K562 (cell line): ENCODE measurements at regions not wholly inside any gene's neighbourhood (a gene's known extent, or its start where the extent isn't known, plus 50 kb on each side); places are given as distances from the start of the nearest gene placed in this dataset.
A peak's percentile ranks its signal among the peaks of the same experiment; 100 is the strongest.

ENCODE experiments used
- ATAC-seq: fragments of 200-7000 bp; cut with Tn5 transposase; 3 replicates; pipeline ENCODE4 v1.9.1; 2020; ENCODE audit warnings: moderate library complexity
- BruUV-seq: library from RNA; stranded (reverse); fragments of 400-500 nt; replicated peaks from 2 replicates; lab custom pipeline; 2021; lab: Mats Ljungman, UMichigan
- CTCF ChIA-PET: fragments of 300-600 bp; formaldehyde crosslinking; extraction: SDS; loops from one replicate; lab custom pipeline; 2021; ENCODE audit warnings: low intra/inter-chr PET ratio; lab: Yijun Ruan, JAX
- POLR2A ChIA-PET: fragments of 300-600, 350-650 bp; sonication (Branson Sonifier 250); formaldehyde crosslinking; extraction: SDS; loops from one replicate; lab custom pipeline; 2021; ENCODE audit warnings: antibody characterized with exemption, inconsistent platforms; lab: Yijun Ruan, JAX
- DNase-seq, 4 experiments: peaks; one replicate each; pipeline versions ENCODE4 v3.0.0 to v3.0.0-alpha.2; 2011 to 2018; ENCODE audit warnings: low spot score in 3 of 4, mixed read lengths in 3 of 4; ENCODE audit errors: extremely low read depth in 1 of 4
- FAIRE-seq: peaks from 2 replicates; lab custom pipeline; 2011; peaks lifted over from hg19 to GRCh38; lab: Jason Lieb, UNC
- H2AFZ ChIP-seq: 2 replicates; pipeline ENCODE4 v1.6.0; 2011; ENCODE audit warnings: low read depth, low read length, control low read depth, inconsistent platforms
- H3K27ac ChIP-seq: fragments of 200-600 bp; 3 replicates; pipeline ENCODE4 v1.8.0; 2011; ENCODE audit warnings: low read depth, mild to moderate bottlenecking, control low read depth, inconsistent platforms, low read length, moderate library complexity, mixed read lengths; ENCODE audit errors: extremely low read depth
- H3K27me3 ChIP-seq, 2 experiments: fragments of 300-600 bp in 1 of 2; 2 replicates in 1 of 2; 3 replicates in 1 of 2; pipeline versions ENCODE4 v1.6.0 to v1.8.0; 2011; ENCODE audit warnings: inconsistent platforms in 2 of 2, low read length in 2 of 2, mild to moderate bottlenecking in 1 of 2, mixed read lengths in 1 of 2, moderate library complexity in 1 of 2; ENCODE audit not compliant: control insufficient read depth in 2 of 2, insufficient read depth in 2 of 2
- H3K36me3 ChIP-seq: fragments of 300-600 bp; 3 replicates; pipeline ENCODE4 v1.8.0; 2011; ENCODE audit warnings: mild to moderate bottlenecking, low read length, inconsistent platforms; ENCODE audit not compliant: control insufficient read depth, insufficient read depth
- H3K4me1 ChIP-seq, 2 experiments: fragments of 200-600 bp in 1 of 2; replicated peaks in 1 of 2; 2 replicates in 1 of 2; 3 replicates in 1 of 2; pipeline versions ENCODE4 v1.5.1 to v1.8.0; 2011; ENCODE audit warnings: inconsistent platforms in 2 of 2, low read length in 2 of 2, mild to moderate bottlenecking in 1 of 2, mixed read lengths in 1 of 2, moderate library complexity in 1 of 2; ENCODE audit not compliant: control insufficient read depth in 2 of 2, insufficient read depth in 2 of 2
- H3K4me2 ChIP-seq: 2 replicates; pipeline ENCODE4 v1.6.1; 2011; ENCODE audit warnings: low read length, control low read depth, inconsistent platforms, mixed read lengths; ENCODE audit not compliant: insufficient read depth
- H3K4me3 ChIP-seq: fragments of 200-600 bp; sonication (generic), shearing (Covaris generic); 2 replicates; pipeline ENCODE4 v1.5.1; 2016; ENCODE audit warnings: control low read depth, inconsistent platforms
- H3K79me2 ChIP-seq: fragments of 200-600 bp; 3 replicates; pipeline ENCODE4 v1.8.0; 2011; ENCODE audit warnings: low read length, inconsistent platforms; ENCODE audit not compliant: control insufficient read depth, insufficient read depth
- H3K9ac ChIP-seq, 2 experiments: 2 replicates each; pipeline versions ENCODE4 v1.6.0 to v1.6.1; 2011; ENCODE audit warnings: low read depth in 2 of 2, low read length in 2 of 2, control low read depth in 1 of 2, inconsistent platforms in 1 of 2, mild to moderate bottlenecking in 1 of 2, mixed read lengths in 1 of 2; ENCODE audit not compliant: insufficient read depth in 1 of 2
- H3K9me1 ChIP-seq: one replicate; pipeline ENCODE4 v1.6.0; 2011; ENCODE audit warnings: inconsistent platforms, mild to moderate bottlenecking, low read length, moderate library complexity; ENCODE audit not compliant: control insufficient read depth, insufficient read depth
- H3K9me3 ChIP-seq: replicated peaks from 2 replicates; pipeline ENCODE4 v1.5.1; 2011; ENCODE audit warnings: low read depth, low read length, inconsistent platforms; ENCODE audit not compliant: control insufficient read depth, insufficient read depth
- H4K20me1 ChIP-seq: replicated peaks from 2 replicates; pipeline ENCODE4 v1.6.1; 2011; ENCODE audit warnings: low read length, inconsistent platforms, mixed read lengths; ENCODE audit not compliant: control insufficient read depth, insufficient read depth
- ESRRB ChIP-seq: fragments of 250-450 bp; sonication (Bioruptor Pico); IDR thresholded peaks from 2 replicates; pipeline ENCODE4 v1.5.0; 2020; ENCODE audit warnings: mild to moderate bottlenecking, moderate library complexity, borderline replicate concordance
- IRF2 ChIP-seq: sonication (generic); formaldehyde crosslinking; IDR thresholded peaks from 2 replicates; pipeline ENCODE4 v1.8.1; 2022; ENCODE audit warnings: mild to moderate bottlenecking, missing genetic modification reagents
- MAZ ChIP-seq, 2 experiments: fragments of 450-650 bp in 1 of 2; sonication (generic) in 1 of 2; formaldehyde crosslinking; IDR thresholded peaks in 1 of 2; conservative IDR thresholded peaks in 1 of 2; 2 replicates each; pipeline versions ENCODE4 v1.4.0 to v1.5.0; 2020; ENCODE audit warnings: mild to moderate bottlenecking in 1 of 2, missing genetic modification reagents in 1 of 2
- NCOR1 ChIP-seq: fragments of 450-650 bp; IDR thresholded peaks from 2 replicates; pipeline ENCODE4 v1.6.1; 2016; ENCODE audit warnings: mild to moderate bottlenecking, moderate library complexity
- PHF20 ChIP-seq: fragments of 450-650 bp; IDR thresholded peaks from 2 replicates; pipeline ENCODE4 v1.6.1; 2018; ENCODE audit not compliant: partially characterized antibody
- POLR2AphosphoS5 ChIP-seq: IDR thresholded peaks from 2 replicates; pipeline ENCODE4 v1.6.1; 2011; ENCODE audit warnings: mild to moderate bottlenecking, low read depth, low read length, moderate library complexity; ENCODE audit not compliant: control insufficient read depth, insufficient read depth
- PRMT5 ChIP-seq: sonication (generic); formaldehyde crosslinking; IDR thresholded peaks from 2 replicates; pipeline ENCODE4 v1.5.0; 2020; ENCODE audit warnings: missing genetic modification reagents
- TAF9B ChIP-seq: fragments of 450-650 bp; IDR thresholded peaks from 2 replicates; pipeline ENCODE4 v1.6.1; 2018; ENCODE audit warnings: mild to moderate bottlenecking; ENCODE audit not compliant: partially characterized antibody
- TEAD4 ChIP-seq, 2 experiments: sonication (generic) in 1 of 2; formaldehyde crosslinking in 1 of 2; IDR thresholded peaks; 2 replicates each; pipeline versions ENCODE4 v1.6.1 to v1.8.0; 2012 to 2022; ENCODE audit warnings: borderline replicate concordance in 1 of 2, inconsistent platforms in 1 of 2, low read length in 1 of 2, mild to moderate bottlenecking in 1 of 2, missing genetic modification reagents in 1 of 2
- WGBS: fragments of 100-300 bp; shearing (Covaris generic); methylation state at CpG from one replicate; pipeline ENCODE4 v1.1.6; 2016; ENCODE audit warnings: low coverage, mixed read lengths; ENCODE audit not compliant: insufficient coverage; ENCODE audit errors: missing lambda C conversion rate; 5-methylcytosine and 5-hydroxymethylcytosine counted together
- in situ Hi-C: fragments of 300-500 bp; cut with MboI; formaldehyde crosslinking; loops from 4 replicates; pipeline ENCODE4 v1.15.0; 2018; ENCODE audit warnings: inconsistent platforms, mixed read lengths
- intact Hi-C: fragments of 100-400 bp; cut with micrococcal nuclease; formaldehyde crosslinking; loops from 2 replicates; pipeline ENCODE4 v1.14.2; 2022
- TF ChIP-seq, protein P1 (sequence below), 2 experiments: fragments of 450-650 bp in 1 of 2; sonication (generic) in 1 of 2; formaldehyde crosslinking in 1 of 2; IDR thresholded peaks in 1 of 2; conservative IDR thresholded peaks in 1 of 2; 2 replicates each; pipeline versions ENCODE4 v1.6.1 to v1.8.1; 2016 to 2023; ENCODE audit warnings: mild to moderate bottlenecking in 2 of 2, moderate library complexity in 2 of 2, inconsistent platforms in 1 of 2, missing genetic modification reagents in 1 of 2
- TF ChIP-seq, protein P2 (sequence below): fragments of 450-650 bp; IDR thresholded peaks from 2 replicates; pipeline ENCODE4 v1.6.1; 2016; ENCODE audit warnings: mild to moderate bottlenecking
- TF ChIP-seq, protein P3 (sequence below): sonication (generic); IDR thresholded peaks from 2 replicates; pipeline ENCODE4 v1.6.1; 2016
- TF ChIP-seq, protein P4 (sequence below), 2 experiments: fragments of 250-450 bp in 1 of 2; fragments of 450-650 bp in 1 of 2; sonication (Bioruptor Pico) in 1 of 2; IDR thresholded peaks; 2 replicates each; pipeline versions ENCODE4 v1.6.1 to v1.8.0; 2016 to 2021; ENCODE audit warnings: mild to moderate bottlenecking in 2 of 2, moderate library complexity in 2 of 2, missing compliant biosample characterization in 1 of 2, missing genetic modification characterization in 1 of 2
- TF ChIP-seq, protein P5 (sequence below): sonication (generic); formaldehyde crosslinking; IDR thresholded peaks from 2 replicates; pipeline ENCODE4 v1.8.1; 2023; ENCODE audit warnings: mild to moderate bottlenecking, missing genetic modification reagents, moderate library complexity

DNA sequence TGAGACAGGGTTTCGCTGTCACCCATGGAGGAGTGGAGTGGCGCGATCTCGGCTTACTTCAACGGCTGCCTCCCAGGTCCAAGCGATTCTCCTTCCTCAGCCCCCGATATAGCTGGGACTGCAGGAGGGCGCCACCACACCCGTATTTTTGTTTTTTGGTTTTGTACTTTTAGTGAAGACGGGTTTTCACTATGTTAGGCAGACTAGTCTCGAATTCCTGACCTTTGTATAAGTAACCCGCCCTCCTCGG lies 115.4 kb upstream of the BTN3A2 start:
- Histone ChIP-seq H3K9me3 (no peaks in the 10 kb centered on the region; the same call in 1 of the 2 replicates), H3K9me1 (no peaks in the 10 kb centered on the region), H3K27ac (peak overlapping the region; percentile 91), H3K4me2 (peak overlapping the region; percentile 80), H4K20me1 (no peaks in the 10 kb centered on the region), H3K36me3 (no peaks in the 10 kb centered on the region), H3K4me3 (peak overlapping the region; percentile 43), H2AFZ (peak overlapping the region; percentile 77), H3K27me3 (no peaks in the 10 kb centered on the region), H3K4me1 (peaks cover 2 to 12% of the 10 kb centered on the region in 2 experiments; a peak in 3 of 5 replicates), H3K79me2 (peaks cover 37% of the 10 kb centered on the region), H3K9ac (peak overlapping the region; percentile 80 to 92)
- 40% methylated on average over 13 of the region's 13 CpGs for WGBS
- no TSS peak for BruUV-seq
- CTCF ChIA-PET, result no interaction called here
- DNase-seq (no peak), ATAC-seq (peak; percentile 48), FAIRE-seq (no peak)
- POLR2A ChIA-PET, result interaction anchor here (0.7 to 6.7 kb wide), 16 partner anchors 11 to 313 kb away, joined by 3 to 112 read pairs (median 4); a partner anchor contains a TSS
- in situ Hi-C loops (no loop called here), intact Hi-C loops (no loop called here)
- TF ChIP-seq, protein P1, sequence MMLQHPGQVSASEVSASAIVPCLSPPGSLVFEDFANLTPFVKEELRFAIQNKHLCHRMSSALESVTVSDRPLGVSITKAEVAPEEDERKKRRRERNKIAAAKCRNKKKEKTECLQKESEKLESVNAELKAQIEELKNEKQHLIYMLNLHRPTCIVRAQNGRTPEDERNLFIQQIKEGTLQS (IDR thresholded peaks at IDR 0.05), result no peak
- TF ChIP-seq, protein P1 (CRISPR knock-in tag; conservative IDR thresholded peaks at IDR 0.05), result 0 out of 2 replicates have a peak, but pooled peaks have one; percentile 8
- TF ChIP-seq PHF20, result no peak
- peak; percentile 9; the same call in 1 of the 2 replicates for TF ChIP-seq TEAD4 (IDR thresholded peaks at IDR 0.05; ENCODE audit: low read length)
- TF ChIP-seq TEAD4 (CRISPR knock-in tag; IDR thresholded peaks at IDR 0.05; ENCODE audit: borderline replicate concordance), result no peak
- TF ChIP-seq, protein P2, sequence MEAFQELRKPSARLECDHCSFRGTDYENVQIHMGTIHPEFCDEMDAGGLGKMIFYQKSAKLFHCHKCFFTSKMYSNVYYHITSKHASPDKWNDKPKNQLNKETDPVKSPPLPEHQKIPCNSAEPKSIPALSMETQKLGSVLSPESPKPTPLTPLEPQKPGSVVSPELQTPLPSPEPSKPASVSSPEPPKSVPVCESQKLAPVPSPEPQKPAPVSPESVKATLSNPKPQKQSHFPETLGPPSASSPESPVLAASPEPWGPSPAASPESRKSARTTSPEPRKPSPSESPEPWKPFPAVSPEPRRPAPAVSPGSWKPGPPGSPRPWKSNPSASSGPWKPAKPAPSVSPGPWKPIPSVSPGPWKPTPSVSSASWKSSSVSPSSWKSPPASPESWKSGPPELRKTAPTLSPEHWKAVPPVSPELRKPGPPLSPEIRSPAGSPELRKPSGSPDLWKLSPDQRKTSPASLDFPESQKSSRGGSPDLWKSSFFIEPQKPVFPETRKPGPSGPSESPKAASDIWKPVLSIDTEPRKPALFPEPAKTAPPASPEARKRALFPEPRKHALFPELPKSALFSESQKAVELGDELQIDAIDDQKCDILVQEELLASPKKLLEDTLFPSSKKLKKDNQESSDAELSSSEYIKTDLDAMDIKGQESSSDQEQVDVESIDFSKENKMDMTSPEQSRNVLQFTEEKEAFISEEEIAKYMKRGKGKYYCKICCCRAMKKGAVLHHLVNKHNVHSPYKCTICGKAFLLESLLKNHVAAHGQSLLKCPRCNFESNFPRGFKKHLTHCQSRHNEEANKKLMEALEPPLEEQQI, result 0 out of 2 replicates have a peak, but pooled peaks have one; percentile 73
- no peak for TF ChIP-seq ESRRB
- TF ChIP-seq NCOR1, result 0 out of 2 replicates have a peak, but pooled peaks have one; percentile 4
- TF ChIP-seq IRF2 (CRISPR knock-in tag), result no peak
- TF ChIP-seq, protein P3, sequence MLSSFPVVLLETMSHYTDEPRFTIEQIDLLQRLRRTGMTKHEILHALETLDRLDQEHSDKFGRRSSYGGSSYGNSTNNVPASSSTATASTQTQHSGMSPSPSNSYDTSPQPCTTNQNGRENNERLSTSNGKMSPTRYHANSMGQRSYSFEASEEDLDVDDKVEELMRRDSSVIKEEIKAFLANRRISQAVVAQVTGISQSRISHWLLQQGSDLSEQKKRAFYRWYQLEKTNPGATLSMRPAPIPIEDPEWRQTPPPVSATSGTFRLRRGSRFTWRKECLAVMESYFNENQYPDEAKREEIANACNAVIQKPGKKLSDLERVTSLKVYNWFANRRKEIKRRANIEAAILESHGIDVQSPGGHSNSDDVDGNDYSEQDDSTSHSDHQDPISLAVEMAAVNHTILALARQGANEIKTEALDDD, result peak; percentile 62; the same call in 1 of the 2 replicates
- TF ChIP-seq TAF9B, result peak; percentile 47
- TF ChIP-seq, protein P4, sequence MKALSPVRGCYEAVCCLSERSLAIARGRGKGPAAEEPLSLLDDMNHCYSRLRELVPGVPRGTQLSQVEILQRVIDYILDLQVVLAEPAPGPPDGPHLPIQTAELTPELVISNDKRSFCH (CRISPR knock-in tag; IDR thresholded peaks at IDR 0.05), result no peak
- TF ChIP-seq, protein P4 (tag; IDR thresholded peaks at IDR 0.05), result 0 out of 2 replicates have a peak, but pooled peaks have one; percentile 17
- no peak for TF ChIP-seq PRMT5 (CRISPR knock-in tag)
- peak; percentile 27; the same call in 1 of the 2 replicates for TF ChIP-seq POLR2AphosphoS5
- 0 out of 4 replicates have a peak, but pooled peaks of 1 of the 2 experiments have one; percentile 1 for TF ChIP-seq MAZ (CRISPR knock-in tag; conservative IDR thresholded peaks at IDR 0.05 in 1 of 2, IDR thresholded peaks at IDR 0.05 in 1 of 2)
- TF ChIP-seq, protein P5, sequence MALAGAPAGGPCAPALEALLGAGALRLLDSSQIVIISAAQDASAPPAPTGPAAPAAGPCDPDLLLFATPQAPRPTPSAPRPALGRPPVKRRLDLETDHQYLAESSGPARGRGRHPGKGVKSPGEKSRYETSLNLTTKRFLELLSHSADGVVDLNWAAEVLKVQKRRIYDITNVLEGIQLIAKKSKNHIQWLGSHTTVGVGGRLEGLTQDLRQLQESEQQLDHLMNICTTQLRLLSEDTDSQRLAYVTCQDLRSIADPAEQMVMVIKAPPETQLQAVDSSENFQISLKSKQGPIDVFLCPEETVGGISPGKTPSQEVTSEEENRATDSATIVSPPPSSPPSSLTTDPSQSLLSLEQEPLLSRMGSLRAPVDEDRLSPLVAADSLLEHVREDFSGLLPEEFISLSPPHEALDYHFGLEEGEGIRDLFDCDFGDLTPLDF (CRISPR knock-in tag), result 0 out of 2 replicates have a peak, but pooled peaks have one; percentile 1
